LNCAP (cell line): ENCODE measurements at regions not wholly inside any gene's neighbourhood (a gene's known extent, or its start where the extent isn't known, plus 50 kb on each side); places are given as distances from the start of the nearest gene placed in this dataset.

ENCODE experiments used
- TF ChIP-seq, protein P1 (sequence below): fragments of 450-650 bp; IDR thresholded peaks from 2 replicates; pipeline ENCODE4 v1.5.1; 2017; ENCODE audit warnings: mild to moderate bottlenecking

DNA sequence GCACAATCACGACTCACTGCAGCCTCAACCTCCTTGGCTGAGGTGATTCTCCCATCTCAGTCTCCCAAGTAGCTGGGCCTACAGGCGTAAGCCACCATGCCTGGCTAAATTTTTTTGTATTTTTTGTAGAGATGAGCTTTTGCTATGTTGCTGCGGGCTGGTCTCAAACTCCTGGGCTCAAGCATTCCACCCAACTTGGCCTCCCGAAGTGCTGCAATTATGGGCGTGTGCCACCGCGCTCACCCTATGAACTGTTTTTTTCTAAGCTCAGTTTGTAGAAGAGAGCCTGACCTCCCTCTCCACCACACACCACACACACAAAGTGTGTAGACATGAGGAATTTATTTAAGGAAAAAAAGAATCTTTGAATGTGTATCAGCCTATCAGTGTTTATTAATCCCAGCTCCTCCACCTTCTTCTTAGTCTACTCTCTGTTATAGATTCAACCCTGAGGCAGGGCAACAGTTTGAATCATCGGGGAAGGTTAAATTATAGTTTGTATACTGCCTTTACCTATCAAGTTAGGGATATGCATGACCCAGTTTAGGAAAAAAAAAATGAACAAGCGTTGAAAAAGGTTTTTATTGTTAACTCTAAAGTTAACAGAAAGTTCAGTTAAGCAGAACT is 74.1 kb downstream of the PLEKHG1 start:
- TF ChIP-seq, protein P1, sequence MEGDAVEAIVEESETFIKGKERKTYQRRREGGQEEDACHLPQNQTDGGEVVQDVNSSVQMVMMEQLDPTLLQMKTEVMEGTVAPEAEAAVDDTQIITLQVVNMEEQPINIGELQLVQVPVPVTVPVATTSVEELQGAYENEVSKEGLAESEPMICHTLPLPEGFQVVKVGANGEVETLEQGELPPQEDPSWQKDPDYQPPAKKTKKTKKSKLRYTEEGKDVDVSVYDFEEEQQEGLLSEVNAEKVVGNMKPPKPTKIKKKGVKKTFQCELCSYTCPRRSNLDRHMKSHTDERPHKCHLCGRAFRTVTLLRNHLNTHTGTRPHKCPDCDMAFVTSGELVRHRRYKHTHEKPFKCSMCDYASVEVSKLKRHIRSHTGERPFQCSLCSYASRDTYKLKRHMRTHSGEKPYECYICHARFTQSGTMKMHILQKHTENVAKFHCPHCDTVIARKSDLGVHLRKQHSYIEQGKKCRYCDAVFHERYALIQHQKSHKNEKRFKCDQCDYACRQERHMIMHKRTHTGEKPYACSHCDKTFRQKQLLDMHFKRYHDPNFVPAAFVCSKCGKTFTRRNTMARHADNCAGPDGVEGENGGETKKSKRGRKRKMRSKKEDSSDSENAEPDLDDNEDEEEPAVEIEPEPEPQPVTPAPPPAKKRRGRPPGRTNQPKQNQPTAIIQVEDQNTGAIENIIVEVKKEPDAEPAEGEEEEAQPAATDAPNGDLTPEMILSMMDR = no peak

DNA sequence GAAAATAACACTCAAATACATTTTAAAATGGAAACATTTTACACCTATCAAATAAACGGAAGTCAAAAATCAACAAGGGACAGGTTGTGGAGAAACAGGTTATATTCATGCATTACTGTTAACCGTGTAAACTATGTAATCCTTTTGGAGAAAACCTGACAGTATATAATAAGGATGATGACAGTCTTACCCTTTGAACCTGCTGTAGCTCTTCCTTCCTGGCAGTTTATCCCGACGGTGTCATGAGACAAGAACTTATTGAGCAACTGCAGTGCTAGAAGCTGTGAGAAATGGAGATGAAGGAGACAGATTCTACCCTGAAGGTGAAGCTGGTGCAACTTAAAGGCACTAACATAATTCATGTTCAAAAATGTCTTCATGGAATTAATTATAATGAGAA is 76.7 kb downstream of the PLEKHG1 start:
- TF ChIP-seq, protein P1 = no peak

DNA sequence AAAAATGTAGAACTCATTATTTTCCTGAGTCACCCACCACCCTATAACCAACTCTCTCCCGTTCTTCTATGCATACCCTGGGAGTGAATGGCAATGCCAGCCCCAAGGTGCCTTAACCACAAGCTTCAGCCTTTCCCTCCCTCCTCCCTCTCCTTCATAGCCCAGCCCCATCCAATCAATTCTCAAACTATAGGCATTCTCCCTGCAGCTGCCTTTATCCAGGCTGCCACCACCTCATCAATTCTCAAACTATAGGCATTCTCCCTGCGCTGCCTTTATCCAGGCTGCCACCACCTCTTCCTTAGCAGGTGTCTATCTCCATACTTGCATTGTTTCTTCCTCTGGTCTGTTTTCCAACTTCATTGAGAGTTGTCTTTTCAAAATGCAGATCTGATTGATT is 77.1 kb downstream of the PLEKHG1 start:
- TF ChIP-seq, protein P1 = no peak

DNA sequence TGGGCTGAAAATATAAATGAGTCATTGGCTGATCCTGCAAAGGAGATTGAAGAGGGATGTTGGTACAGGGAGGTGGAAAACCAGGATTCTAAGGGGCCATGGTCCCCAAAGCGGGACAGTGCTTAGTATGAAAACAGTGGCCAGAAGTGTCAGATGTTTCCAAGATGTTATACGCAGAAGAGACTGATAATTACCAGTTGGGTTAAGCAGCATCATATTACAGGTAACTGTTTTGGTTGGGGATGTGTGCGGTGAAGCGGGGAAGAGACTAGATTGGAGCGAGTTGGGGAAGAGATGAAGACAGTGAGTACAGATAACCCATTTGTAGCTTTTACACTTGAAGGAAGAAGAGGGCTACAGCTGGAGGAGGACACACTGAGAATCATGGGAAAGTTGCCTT is 80.8 kb downstream of the PLEKHG1 start:
- TF ChIP-seq, protein P1 = no peak

DNA sequence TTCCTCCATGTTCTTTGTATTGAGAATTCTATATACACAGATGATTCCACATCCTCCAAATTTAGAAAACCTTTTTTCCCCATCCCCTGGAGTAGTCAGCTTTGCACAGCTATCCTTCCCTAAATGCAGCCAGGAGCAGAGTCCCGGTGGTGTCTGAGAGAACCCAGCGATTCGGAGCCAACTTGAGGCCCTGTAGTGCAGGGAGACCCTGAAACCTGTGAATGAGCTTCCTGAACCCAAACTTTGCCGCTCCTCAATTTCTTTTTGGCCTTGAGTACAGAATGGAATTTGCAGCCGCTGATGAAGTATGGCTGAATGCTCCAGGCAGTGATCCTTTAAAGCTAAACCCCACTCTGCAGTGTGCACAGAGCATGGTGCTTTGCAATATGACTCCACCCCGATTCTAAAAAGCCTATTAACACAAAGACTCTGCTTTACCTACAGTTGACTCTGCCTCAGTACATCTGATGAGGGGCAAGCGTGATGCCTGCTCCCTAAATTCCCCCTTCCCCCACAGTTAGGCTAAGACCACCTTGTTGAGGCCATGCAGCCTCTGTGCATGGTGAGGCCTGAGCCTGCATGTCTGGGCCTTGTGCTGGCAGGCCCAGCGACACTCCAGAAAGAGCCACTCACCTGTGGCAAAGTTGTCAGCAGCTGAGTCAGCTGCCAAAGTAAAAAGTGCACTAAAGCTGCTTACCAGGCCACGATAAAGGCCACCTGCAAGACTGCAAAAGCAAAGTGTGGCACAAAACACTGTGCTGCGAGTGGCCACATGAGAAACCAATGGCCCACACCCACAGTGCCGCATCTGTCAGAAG is 82.1 kb downstream of the PLEKHG1 start:
- TF ChIP-seq, protein P1 = no peak

DNA sequence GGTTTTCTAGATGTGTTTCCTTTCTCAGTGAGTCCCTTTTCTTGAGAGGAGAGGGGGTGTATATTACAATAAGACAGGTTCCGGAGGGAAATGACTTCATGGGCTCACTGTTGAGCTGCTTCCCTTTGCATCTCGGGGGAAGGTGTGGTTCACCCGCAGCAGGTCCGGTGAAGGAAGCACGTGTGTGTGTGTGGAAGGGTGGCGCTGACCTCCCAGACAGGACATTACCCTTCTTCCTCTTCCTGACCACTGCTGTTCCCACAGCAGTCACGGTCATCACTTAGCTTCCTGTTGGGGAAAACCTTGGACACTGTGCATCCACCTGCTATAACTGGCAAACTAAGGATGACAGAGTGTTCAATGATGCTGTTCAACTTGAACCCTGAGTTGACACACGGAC is 83.6 kb downstream of the PLEKHG1 start:
- TF ChIP-seq, protein P1 = no peak

DNA sequence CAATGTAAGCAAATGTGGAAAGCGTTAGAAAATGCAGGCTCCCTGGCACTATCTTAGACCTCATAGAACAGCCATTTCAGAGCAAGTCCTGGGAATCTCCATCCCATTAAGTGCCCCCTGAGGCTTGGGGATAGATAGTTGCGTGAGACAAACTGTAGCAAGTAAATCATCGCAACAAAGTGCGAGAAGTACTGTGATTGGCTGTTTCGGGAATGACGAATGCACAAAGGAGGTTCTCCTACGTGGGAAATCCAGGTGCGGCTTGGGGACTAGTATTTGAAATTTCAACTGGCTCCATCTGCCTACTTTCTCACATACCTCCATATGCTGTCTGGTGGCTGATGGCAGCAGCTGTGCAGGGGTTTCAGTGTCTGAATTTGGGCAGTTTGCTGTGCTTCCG is 84.5 kb downstream of the PLEKHG1 start:
- TF ChIP-seq, protein P1 = no peak
